Sigmoid colon (tissue), 4 donors: ENCODE measurements at regions not wholly inside any gene's neighbourhood (a gene's known extent, or its start where the extent isn't known, plus 50 kb on each side); places are given as distances from the start of the nearest gene placed in this dataset.

ENCODE experiments used
- CTCF ChIP-seq, 4 experiments: fragments of 450-650 bp in 3 of 4; fragments of 200-600 bp in 1 of 4; IDR thresholded peaks; one replicate each; pipeline ENCODE4 v1.5.1; 2016 to 2019; ENCODE audit warnings: antibody characterized with exemption in 4 of 4, mild to moderate bottlenecking in 3 of 4, moderate library complexity in 2 of 4
- EP300 ChIP-seq, 4 donors: sonication (generic); formaldehyde crosslinking; IDR thresholded peaks; one replicate each; pipeline ENCODE4 v1.6.1; 2017; ENCODE audit warnings: antibody characterized with exemption in 4 of 4
- POLR2A ChIP-seq, 2 donors: fragments of 450-650 bp; IDR thresholded peaks; one replicate each; pipeline ENCODE4 v1.6.1; 2016; ENCODE audit warnings: antibody characterized with exemption in 2 of 2, mild to moderate bottlenecking in 2 of 2, moderate library complexity in 2 of 2

GRCh38 chr6:144416244-144416643, 131.1 kb downstream of the UTRN start:
- TF ChIP-seq CTCF (IDR thresholded peaks at IDR 0.05), result no peak
- no peak for TF ChIP-seq POLR2A (IDR thresholded peaks at IDR 0.05)
- no peak for TF ChIP-seq EP300 (IDR thresholded peaks at IDR 0.05)
